ENCODE measurements at regions not wholly inside any gene's neighbourhood (a gene's known extent, or its start where the extent isn't known, plus 50 kb on each side); places are given as distances from the start of the nearest gene placed in this dataset.

GRCh38 chr2:147500229-147500628 is 344.6 kb upstream of the ACVR2A start:
- DNase-seq, result no peak

GRCh38 chr2:147499785-147500184 is 345.0 kb upstream of the ACVR2A start:
- no peak for DNase-seq

GRCh38 chr2:147495734-147496133 is 349.1 kb upstream of the ACVR2A start:
- no peak for DNase-seq

- DNase-seq, result no peak
Measured at GRCh38 chr2:147492471-147492870, 352.4 kb upstream of the ACVR2A start.

GRCh38 chr2:147491506-147491905 is 353.3 kb upstream of the ACVR2A start:
- no peak for DNase-seq

- DNase-seq, result no peak
Measured at GRCh38 chr2:147490401-147491261, 354.2 kb upstream of the ACVR2A start.

- no peak for DNase-seq
Measured at GRCh38 chr2:147488472-147488871, 356.4 kb upstream of the ACVR2A start.

- DNase-seq, result no peak
Measured at GRCh38 chr2:147487978-147488289, 356.9 kb upstream of the ACVR2A start.

GRCh38 chr2:147487286-147487977 is 357.4 kb upstream of the ACVR2A start:
- DNase-seq, result no peak

GRCh38 chr2:147485210-147485851 is 359.5 kb upstream of the ACVR2A start:
- DNase-seq, result no peak

GRCh38 chr2:147483911-147484310 is 360.9 kb upstream of the ACVR2A start:
- no peak for DNase-seq

GRCh38 chr2:147482916-147483669 is 361.7 kb upstream of the ACVR2A start:
- DNase-seq, result no peak

GRCh38 chr2:147482111-147482895 is 362.5 kb upstream of the ACVR2A start:
- DNase-seq, result no peak

GRCh38 chr2:147479358-147479757 is 365.5 kb upstream of the ACVR2A start:
- DNase-seq, result no peak

- DNase-seq, result no peak
Measured at GRCh38 chr2:147473075-147473474, 371.8 kb upstream of the ACVR2A start.

- no peak for DNase-seq
Measured at GRCh38 chr2:147471126-147471525, 373.7 kb upstream of the ACVR2A start.

GRCh38 chr2:147469471-147469870 is 375.4 kb upstream of the ACVR2A start:
- DNase-seq, result no peak

- DNase-seq, result no peak
Measured at GRCh38 chr2:147468963-147469362, 375.9 kb upstream of the ACVR2A start.

GRCh38 chr2:147468349-147468748 is 376.5 kb upstream of the ACVR2A start:
- DNase-seq, result no peak

- DNase-seq, result no peak
Measured at GRCh38 chr2:147467441-147467840, 377.4 kb upstream of the ACVR2A start.

- no peak for DNase-seq
Measured at GRCh38 chr2:147464737-147465357, 380.0 kb upstream of the ACVR2A start.

Measured in femur (tissue), 1 donor.